Prostate gland (tissue), 2 donors: ENCODE measurements at regions not wholly inside any gene's neighbourhood (a gene's known extent, or its start where the extent isn't known, plus 50 kb on each side); places are given as distances from the start of the nearest gene placed in this dataset.

Experiments
- DNase-seq: peaks from one replicate; pipeline ENCODE4 v3.0.0-alpha.2; 2019; ENCODE audit warnings: low spot score
- H3K27ac ChIP-seq, 2 donors: fragments of 200-600 bp; sonication (generic); 2 replicates each; pipeline ENCODE4 v1.5.1; 2017 to 2019
- H3K27me3 ChIP-seq: fragments of 200-600 bp; sonication (generic); replicated peaks from 2 replicates; pipeline ENCODE4 v1.5.1; 2019; ENCODE audit not compliant: insufficient read depth
- H3K36me3 ChIP-seq, 2 donors: fragments of 200-600 bp; sonication (generic); 1 replicate in 1 of 2; 2 replicates in 1 of 2; pipeline versions ENCODE4 v1.5.1 to v1.8.1; 2017 to 2019
- H3K4me1 ChIP-seq: fragments of 200-600 bp; sonication (generic); replicated peaks from 2 replicates; pipeline ENCODE4 v1.5.1; 2019
- H3K4me3 ChIP-seq, 2 donors: fragments of 200-600 bp; sonication (generic); 2 replicates each; pipeline ENCODE4 v1.5.1; 2017 to 2019
- H3K9me3 ChIP-seq: fragments of 200-600 bp; sonication (generic); 2 replicates; pipeline ENCODE4 v1.5.1; 2017
- POLR2A ChIP-seq: fragments of 450-650 bp; IDR thresholded peaks from one replicate; pipeline ENCODE4 v1.6.1; 2016; ENCODE audit warnings: antibody characterized with exemption, mild to moderate bottlenecking
- POLR2AphosphoS5 ChIP-seq: sonication (generic); formaldehyde crosslinking; IDR thresholded peaks from one replicate; pipeline ENCODE4 v1.6.1; 2017; ENCODE audit warnings: antibody characterized with exemption
- WGBS: methylation state at CpG from one replicate; pipeline ENCODE4 v1.1.5; 2018; 5-methylcytosine and 5-hydroxymethylcytosine counted together
- intact Hi-C: fragments of 100-400 bp; cut with DNase I; formaldehyde crosslinking; loops from one replicate; pipeline ENCODE4 v1.14.2; 2022
- TF ChIP-seq, protein P1 (sequence below), 4 experiments: fragments of 200-600 bp in 2 of 4; fragments of 450-650 bp in 2 of 4; sonication (generic) in 2 of 4; IDR thresholded peaks; 1 replicate in 3 of 4; 2 replicates in 1 of 4; pipeline ENCODE4 v1.5.1; 2016 to 2019; ENCODE audit warnings: antibody characterized with exemption in 4 of 4, mild to moderate bottlenecking in 2 of 4, moderate library complexity in 2 of 4

DNA sequence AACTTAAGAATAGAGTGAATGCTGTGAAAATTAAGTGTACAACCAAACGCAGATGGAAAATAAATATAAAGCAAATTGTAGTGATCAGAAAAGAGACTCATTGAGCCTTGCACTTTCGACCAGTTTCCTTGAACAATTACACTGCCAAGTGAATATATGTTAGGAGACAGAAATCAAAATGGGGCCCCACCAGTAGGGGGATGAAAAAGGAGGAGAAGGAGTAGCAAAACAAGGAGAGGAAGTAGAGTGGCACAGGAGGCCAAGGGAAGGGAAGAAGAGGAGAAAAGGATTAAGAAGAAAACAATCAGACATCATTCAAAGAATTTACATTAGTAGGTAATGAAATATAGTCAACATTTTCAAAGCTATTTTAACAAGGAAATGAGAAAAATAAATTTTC, 1770.6 kb downstream of the PLA2G4A start:
- Histone ChIP-seq H3K4me1 (no peaks in the 10 kb centered on the region), H3K9me3 (no peaks in the 10 kb centered on the region), H3K36me3 (no peaks in the 10 kb centered on the region), H3K27me3 (no peaks in the 10 kb centered on the region), H3K27ac (no peak overlapping the region), H3K4me3 (no peak overlapping the region)
- DNase-seq, result no peak
- WGBS, result 88% methylated on average over 2 of the region's 2 CpGs
- no peak for TF ChIP-seq POLR2AphosphoS5
- no peak for TF ChIP-seq POLR2A
- intact Hi-C loops, result no loop called here

DNA sequence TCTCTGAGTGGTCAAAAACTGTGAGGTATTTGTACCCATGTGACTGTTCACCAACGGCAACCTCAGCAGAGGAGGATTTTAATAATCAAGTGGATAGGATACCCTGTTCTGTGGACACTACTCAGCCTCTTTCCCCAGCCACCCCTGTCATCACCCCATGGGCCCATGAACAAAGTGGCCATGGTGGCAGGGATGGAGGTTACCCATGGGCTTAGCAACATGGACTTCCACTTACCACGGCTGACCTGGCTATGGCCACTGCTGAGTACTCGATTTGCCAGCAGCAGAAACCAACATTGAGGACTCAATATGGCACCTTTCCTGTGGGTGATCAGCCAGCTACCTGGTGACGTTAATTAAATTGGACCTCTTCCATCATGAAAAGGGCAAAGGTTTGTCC, 1782.7 kb downstream of the PLA2G4A start:
- H3K9me3 ChIP-seq, result no peaks in the 10 kb centered on the region
- DNase-seq, result no peak

DNA sequence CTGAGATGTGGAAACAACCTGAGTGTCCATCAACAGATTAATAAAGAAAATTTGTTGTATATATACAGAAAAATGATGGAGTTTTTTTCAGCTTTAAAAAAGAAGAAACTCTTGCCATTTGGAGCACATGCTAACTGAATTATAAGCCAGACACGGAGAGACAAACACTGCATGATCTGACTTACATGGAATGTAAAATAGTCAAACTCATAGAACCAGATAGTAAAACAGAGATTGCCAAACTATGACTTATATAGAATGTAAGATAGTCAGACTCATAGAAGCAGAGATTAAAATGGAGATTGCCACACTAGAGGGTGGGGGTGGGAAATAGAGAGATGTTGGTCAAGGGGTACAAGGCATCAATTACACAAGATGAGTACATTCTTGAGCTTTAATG, 1786.6 kb downstream of the PLA2G4A start:
- Histone ChIP-seq H3K9me3 (no peaks in the 10 kb centered on the region), H3K4me1 (no peaks in the 10 kb centered on the region), H3K27ac (no peak overlapping the region), H3K36me3 (no peaks in the 10 kb centered on the region), H3K27me3 (no peaks in the 10 kb centered on the region), H3K4me3 (no peak overlapping the region)
- 73% methylated on average over 1 of the region's 1 CpG for WGBS
- intact Hi-C loops, result no loop called here
- DNase-seq, result no peak
- no peak for TF ChIP-seq POLR2A
- TF ChIP-seq, protein P1, sequence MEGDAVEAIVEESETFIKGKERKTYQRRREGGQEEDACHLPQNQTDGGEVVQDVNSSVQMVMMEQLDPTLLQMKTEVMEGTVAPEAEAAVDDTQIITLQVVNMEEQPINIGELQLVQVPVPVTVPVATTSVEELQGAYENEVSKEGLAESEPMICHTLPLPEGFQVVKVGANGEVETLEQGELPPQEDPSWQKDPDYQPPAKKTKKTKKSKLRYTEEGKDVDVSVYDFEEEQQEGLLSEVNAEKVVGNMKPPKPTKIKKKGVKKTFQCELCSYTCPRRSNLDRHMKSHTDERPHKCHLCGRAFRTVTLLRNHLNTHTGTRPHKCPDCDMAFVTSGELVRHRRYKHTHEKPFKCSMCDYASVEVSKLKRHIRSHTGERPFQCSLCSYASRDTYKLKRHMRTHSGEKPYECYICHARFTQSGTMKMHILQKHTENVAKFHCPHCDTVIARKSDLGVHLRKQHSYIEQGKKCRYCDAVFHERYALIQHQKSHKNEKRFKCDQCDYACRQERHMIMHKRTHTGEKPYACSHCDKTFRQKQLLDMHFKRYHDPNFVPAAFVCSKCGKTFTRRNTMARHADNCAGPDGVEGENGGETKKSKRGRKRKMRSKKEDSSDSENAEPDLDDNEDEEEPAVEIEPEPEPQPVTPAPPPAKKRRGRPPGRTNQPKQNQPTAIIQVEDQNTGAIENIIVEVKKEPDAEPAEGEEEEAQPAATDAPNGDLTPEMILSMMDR (IDR thresholded peaks at IDR 0.05), result no peak
- TF ChIP-seq POLR2AphosphoS5, result no peak

More for the DNA sequence above, 1782.7 kb downstream of the PLA2G4A start:
- Histone ChIP-seq H3K27ac (no peak overlapping the region), H3K4me1 (no peaks in the 10 kb centered on the region), H3K27me3 (no peaks in the 10 kb centered on the region), H3K36me3 (no peaks in the 10 kb centered on the region), H3K4me3 (no peak overlapping the region)
- intact Hi-C loops, result no loop called here
- TF ChIP-seq, protein P1 (IDR thresholded peaks at IDR 0.05), result no peak
- no peak for TF ChIP-seq POLR2AphosphoS5
- TF ChIP-seq POLR2A, result no peak
- WGBS, result 97% methylated on average over 4 of the region's 4 CpGs

DNA sequence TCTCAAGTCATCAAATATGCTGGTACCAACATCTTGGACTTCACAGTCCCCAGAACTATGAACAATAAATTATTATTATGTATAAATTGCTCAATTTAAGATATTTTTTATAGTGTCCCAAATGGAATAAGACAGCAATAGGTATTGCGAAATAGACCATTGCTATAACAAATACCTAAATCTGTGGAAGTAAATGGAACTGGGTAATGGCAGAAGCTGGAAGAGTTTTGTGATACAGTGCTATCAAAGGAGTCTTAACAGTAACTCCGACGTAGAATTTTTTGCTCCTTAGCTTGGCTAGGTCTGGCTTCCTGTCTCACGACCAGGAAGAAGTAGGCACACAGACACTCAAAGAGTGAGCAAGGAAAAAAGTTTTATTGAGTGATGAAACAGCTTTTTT, 1791.5 kb downstream of the PLA2G4A start:
- no peak overlapping the region for H3K27ac ChIP-seq
- DNase-seq, result no peak
- TF ChIP-seq, protein P1 (IDR thresholded peaks at IDR 0.05), result no peak
- TF ChIP-seq POLR2AphosphoS5 (no peak), POLR2A (no peak)
- intact Hi-C loops, result no loop called here
- 94% methylated on average over 4 of the region's 4 CpGs for WGBS
- no peaks in the 10 kb centered on the region for H3K36me3 ChIP-seq
- H3K4me1 ChIP-seq, result no peaks in the 10 kb centered on the region
- no peak overlapping the region for H3K4me3 ChIP-seq
- H3K9me3 ChIP-seq, result no peaks in the 10 kb centered on the region
- H3K27me3 ChIP-seq, result no peaks in the 10 kb centered on the region

DNA sequence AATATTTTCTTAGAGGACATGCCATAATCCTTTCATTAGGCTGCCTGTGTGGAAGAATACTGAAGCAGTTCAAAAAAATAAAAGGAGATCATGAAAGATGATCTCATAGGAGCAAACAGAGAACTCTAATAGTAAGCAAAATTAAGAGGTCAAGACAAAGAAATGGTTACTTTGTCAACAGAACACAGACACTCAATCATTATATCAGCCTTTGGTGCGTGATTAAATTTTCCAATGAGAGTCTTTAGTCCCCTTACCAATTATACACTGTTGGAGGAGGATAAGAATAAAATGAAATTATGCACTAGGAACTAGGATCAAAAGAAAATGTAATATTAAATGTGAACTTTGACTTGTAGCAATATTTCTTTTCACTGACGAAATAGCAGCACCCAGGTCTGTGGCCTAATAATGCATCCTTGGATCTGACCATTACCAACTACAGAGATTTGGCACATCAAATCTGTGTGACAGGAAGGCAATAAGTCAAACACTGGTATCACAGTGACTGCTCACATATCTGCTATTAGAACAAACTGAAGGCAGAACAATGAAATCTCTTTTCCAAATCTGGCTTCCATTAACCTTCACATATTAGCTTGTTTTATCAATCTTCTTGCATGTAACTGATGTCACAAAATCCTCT, 1812.9 kb downstream of the PLA2G4A start:
- WGBS, result 69% methylated on average over 2 of the region's 2 CpGs
- H3K4me1 ChIP-seq, result no peaks in the 10 kb centered on the region

More for the DNA sequence above, 1812.9 kb downstream of the PLA2G4A start:
- intact Hi-C loops, result no loop called here
- no peaks in the 10 kb centered on the region for H3K9me3 ChIP-seq
- H3K27me3 ChIP-seq, result no peaks in the 10 kb centered on the region
- H3K36me3 ChIP-seq, result no peaks in the 10 kb centered on the region
- H3K27ac ChIP-seq, result no peak overlapping the region
- DNase-seq, result no peak
- TF ChIP-seq POLR2AphosphoS5 (no peak), POLR2A (no peak)
- TF ChIP-seq, protein P1 (IDR thresholded peaks at IDR 0.05), result no peak
- no peak overlapping the region for H3K4me3 ChIP-seq
